ENCODE measurements at regions not wholly inside any gene's neighbourhood (a gene's known extent, or its start where the extent isn't known, plus 50 kb on each side); places are given as distances from the start of the nearest gene placed in this dataset.

DNA sequence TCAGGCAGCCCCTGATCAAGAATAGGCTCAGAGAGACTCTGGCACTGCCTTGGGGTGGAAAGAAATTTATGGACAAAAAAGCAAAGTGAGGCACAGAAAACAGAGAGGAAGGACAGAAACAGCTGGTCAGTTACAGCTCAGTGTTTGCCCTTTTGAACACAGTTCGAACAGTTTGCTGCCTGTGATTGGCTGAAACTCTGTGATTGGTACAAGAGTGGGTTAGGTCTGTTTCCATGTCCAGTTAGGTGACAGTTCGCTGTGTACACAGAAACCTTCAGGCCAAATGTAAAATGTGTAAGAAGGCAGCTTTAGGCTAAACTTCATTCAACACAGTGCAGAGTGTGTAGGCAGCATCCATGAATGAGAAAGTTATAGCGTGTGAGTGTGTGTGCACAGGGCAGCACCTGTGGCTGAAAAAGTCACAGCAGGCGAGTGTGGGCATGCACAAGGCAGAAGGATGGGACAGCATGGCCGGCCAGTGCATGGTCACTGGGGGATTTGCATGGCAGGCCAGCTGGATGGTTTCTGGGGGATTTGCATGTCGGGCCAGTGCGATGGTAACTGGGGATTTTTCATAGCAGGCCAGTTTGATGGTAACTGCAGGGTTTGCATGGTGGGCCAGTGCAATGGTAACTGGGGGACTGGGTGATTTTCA, 75.4 kb upstream of the FRMD1 start:
- no peak for DNase-seq

DNA sequence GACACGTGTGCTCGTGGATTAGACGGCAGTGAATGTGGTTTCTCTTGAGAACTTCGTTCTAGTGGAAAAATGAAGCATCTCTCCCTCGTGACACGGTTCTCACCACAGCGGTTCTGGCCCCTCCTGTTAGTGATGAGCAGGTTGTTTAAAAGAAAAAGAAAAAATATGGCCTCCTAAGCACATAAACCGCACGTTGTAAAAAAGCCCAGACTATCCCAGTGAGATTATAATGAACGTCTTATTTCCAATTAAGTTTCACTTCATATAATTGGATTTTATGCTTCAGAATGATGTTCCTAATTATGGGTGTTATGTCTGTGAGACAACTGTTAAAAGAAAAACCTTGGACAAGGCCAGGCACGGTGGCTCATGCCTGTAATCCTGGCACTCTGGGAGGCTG, 74.5 kb upstream of the FRMD1 start:
- DNase-seq, result no peak

DNA sequence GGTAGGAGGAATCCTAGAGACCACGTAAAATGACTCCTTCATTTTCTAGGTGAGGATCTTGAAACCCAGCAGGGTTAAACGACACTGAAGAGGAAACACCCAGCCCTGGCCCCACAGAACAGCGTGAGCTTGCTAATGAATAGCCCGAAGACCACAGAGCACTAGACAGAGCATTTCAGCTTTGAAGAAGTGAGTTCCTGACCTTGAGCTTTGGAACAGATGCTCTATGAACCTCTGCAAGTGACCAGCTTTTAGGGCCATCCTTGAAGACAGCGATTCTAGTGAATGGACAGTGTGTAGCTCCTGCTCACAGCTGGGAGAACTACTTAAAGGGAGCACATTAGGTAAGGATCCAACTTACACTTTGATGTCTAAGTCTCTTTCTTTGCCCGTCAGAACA, 74.0 kb upstream of the FRMD1 start:
- DNase-seq, result no peak

DNA sequence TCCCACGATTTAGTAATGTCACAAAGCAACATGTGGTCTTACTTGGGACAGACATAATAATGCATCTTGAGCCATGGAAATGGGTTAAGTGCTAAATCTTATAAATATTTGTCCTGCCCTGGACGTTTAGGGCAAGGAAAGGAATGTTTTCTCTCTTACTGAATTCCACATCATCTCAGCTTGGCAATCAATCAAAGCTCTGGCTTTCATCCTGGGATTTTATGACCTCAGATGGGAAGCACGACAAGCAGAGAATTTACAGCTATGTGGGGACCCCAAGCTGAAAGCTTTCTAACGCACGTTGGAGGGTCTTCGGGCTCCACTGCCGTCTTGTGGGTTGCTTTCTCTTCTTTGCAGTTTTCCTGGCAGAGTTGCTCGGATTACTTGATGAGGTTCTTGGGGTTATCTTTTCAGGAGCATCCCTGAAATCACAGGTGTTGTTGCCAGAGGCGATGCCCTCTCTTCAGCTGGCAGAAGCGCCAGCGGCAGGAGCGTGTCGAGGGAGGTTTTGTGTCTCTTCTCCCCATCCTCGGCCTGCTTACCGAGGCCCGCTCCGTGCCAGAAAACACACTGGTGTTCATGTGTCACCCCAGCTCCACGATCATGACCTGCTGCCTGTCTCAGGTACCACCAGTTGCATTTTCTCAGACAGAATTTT, 73.4 kb upstream of the FRMD1 start:
- DNase-seq, result no peak

DNA sequence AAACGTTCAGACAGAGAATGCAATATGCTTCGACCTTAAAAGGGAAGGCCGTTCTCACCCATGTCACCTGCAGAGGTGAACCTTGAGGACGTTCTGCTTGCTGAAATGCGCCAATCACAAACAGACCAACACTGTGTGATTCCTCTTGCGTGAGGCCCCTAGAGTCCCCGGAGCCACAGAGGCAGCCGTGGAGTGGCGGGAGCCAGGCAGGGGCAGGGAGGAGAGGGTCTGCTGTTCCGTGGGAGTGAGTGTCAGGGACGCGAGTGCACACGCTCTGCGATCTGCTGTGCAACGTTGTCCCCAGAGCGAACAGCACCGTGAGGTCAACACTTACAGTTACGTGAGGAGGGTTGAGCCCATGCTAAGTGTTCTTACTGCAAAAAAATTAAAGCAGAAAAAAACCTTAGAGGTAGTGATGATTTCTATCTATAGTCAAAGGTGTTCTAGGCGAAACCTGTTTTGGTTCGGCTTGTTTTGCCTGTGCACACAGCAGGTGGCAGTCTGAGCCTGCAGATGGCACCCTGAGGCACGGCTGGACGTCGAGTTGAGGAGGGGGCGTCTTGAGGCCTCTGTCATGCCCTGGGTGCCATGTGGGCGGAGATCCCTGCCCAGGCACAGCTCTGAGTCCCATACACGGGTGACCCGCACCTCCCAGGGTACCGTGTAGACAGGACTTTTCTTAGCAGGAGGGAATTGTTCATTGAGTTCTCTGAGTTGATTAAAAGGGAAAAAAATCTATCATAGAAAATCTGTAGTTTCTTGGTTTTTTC, 71.7 kb upstream of the FRMD1 start:
- peak; percentile 1 for DNase-seq

DNA sequence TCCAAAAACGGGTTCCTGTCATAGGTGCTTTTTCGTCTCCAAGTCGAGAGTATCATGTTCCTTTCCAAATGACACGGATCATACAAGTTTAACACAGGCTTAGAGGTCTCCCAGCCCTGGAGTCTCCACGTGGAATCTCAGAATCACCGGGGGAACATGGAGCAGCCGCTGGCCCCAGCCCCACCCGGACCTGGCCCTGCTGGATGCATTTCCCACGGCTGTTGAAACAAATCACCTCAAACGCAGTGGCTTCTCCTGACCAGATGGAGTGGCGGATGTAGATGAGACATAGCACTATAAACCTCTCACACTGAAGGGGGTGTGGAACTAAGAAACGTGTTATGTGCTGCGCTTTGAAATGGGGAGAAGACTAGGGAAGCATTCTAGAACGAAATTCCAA, 70.0 kb upstream of the FRMD1 start:
- no peak for DNase-seq

DNA sequence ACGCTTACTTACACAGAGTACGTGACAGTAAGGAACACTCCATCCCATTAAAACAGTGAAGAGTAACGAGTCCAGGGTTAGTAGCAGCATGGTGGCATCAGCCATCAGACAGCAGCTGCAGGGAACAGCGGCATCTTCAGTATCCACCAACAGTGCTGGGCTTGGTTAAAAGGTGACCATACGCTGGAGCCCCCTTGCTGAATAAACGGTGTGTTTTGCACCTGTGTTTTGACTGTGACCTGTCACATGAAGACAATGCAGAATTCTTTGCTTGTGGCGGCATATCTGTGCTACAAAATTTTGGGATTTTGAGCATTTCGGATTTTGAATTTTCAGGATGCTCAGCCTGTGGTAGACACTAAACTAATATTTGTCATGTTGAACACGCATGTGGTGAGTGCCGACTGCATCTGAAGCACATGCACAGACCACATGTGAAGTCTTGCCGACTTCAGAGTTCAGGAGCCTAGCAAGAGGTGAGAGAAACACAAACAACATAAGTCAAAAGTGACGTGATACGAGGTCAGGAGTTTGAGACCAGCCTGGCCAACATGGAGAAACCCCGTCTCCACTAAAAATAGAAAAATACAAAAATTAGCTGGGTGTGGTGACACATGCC, 69.3 kb upstream of the FRMD1 start:
- no peak for DNase-seq

DNA sequence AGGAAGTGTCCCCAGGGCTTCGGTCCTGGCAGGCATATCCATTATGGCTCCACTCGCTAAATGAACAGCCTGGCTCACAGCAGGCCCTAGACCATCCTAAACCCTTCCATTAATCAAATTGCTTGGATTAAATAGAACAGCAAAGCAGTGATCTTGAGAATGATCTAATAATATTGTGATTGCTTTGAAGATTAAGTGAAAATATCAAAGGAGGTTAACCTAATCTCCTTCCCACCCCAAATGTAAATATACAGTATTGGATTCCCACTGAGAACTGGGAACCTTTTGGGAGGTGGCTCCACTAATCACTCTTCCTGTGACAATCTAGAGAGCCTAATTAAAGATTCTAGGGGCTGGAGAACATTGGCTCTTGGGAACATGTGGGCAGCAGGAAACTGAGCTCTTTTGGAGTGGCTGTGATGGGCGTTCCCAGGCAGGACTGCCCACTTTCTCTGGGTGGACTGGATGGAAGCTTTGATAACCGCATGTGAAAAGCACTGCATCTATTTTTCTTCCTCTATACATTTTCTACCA, 68.3 kb upstream of the FRMD1 start:
- DNase-seq, result no peak

DNA sequence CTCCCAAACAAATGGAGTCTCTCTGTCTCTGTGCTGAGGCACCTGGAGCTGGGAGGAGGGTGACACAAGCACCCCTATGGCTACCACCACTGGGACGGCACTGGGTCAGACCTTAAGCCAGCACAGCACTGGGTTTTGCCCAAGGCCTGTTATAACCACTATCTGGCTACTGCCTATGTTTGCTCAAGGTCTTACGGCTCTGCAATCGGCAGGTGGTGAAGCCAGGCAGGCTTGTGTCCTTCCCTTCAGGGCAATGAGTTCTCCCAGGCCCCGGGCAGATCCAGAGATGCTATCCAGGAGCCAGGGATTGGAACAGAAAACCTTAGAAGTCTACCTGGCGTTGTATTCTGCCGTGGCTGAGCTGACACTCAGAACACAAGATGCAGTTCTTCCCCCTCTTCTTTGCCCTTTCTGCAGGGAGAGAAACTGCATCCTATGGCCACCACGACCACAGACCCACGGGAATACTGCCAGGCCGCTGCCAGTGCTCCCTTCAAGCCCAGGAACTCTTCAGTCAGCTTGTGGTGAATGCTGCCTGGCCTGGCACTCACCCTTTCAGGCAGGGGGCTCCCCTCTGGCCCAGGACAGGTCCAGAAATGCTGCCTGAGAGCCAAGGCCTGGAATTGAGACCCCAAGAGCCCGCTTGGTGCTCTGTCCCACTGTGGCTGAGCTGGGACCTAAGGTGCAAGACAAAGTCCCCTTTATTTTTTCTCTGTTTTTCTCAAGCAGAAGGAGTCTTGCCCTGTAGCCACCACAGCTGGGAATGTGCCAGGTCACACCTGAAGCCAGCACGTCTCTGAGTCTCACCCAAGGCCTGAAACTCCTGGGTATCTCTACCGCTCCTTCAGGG, 67.0 kb upstream of the FRMD1 start:
- no peak for DNase-seq

DNA sequence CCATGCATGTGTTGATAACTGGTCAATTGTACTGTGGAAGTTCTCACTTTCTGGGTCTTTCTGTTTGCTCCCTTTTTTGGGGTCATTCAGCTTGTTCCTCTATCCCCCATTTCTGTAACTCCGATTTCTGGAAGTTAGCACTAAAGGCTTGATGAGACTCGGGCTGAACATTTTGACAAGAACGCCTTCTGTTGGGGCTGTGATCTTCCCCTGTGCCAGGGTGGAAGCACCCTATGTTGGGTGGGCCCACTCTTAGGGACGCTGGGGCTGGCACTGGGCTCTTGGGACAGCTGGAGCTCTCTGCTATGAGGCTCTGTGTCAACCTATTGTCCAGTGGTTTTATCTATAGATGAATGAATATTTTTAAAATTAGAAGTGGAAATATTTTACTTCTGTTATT, 60.1 kb upstream of the FRMD1 start:
- no peak for DNase-seq

DNA sequence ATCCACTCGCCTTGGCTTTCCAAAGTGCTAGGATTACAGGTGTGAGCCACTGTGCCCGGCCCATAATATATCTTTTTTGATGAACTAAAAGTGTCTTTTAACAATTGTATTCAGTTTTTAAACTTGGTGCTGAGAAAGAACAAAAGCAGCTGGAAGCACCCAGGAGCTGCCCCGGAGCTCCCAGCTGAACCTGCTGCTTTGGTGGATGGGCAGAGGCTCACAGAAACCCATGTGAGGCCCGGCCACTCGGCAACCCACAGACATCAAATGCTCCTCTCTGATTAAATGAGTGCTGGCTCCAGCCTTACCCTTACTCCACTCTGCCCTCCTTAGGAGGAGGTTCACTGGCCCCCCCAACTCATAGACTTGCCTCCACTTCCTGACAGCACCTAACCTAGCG, 59.4 kb upstream of the FRMD1 start:
- DNase-seq, result no peak

DNA sequence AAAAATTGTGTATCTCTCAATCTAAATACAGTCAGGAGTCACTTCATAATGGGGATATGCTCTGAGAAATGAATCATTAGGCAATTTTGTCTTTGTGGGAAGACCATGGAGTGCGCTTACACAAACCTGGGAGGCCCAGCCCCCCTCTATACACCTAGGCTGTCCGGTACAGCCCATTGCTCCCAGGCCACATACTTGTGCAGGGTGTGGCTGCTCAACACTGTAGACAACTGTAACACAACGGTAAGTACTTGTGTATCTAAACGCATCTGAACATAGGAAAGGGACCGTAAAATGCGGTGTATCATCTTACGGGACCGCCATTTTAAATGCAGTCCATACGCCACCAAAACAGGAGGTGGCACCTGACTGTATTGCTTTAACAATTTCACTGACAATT, 58.0 kb upstream of the FRMD1 start:
- no peak for DNase-seq

DNA sequence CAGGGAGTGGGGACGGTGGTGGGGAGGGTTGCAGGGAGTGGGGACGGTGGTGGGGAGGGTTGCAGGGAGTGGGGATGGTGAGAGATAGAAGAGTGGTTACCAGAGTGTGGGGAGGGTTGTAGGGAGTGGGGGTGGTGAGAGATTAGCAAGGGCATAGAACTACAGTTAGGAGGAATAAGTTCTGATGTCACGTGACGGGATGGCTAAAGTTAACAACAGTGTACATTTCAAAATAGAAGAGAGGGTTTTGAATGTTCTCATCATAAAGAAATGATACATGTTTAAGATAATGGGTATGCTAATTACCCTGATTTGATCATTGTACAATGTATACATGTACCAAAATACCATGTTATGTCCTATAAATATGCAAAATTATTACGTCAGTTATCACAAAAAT, 57.6 kb upstream of the FRMD1 start:
- DNase-seq, result no peak

DNA sequence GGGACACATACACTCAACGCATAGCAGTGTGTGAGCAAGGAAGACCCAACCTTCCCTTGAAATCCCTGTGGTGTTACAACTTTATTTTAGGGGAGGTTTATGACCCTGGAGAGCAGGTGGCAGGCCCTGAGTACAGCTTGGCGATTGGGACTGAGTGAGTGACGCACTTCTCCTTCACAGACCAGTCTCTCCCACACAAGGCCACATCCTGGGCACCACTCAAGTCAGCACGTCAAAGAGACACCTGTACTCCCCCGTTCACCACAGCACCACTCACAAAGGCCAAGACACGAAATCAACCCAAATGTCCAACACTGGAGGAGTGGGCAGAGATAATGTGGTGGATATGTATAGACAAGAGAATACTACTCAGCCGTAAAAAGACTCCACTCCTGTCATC, 57.0 kb upstream of the FRMD1 start:
- DNase-seq, result no peak

DNA sequence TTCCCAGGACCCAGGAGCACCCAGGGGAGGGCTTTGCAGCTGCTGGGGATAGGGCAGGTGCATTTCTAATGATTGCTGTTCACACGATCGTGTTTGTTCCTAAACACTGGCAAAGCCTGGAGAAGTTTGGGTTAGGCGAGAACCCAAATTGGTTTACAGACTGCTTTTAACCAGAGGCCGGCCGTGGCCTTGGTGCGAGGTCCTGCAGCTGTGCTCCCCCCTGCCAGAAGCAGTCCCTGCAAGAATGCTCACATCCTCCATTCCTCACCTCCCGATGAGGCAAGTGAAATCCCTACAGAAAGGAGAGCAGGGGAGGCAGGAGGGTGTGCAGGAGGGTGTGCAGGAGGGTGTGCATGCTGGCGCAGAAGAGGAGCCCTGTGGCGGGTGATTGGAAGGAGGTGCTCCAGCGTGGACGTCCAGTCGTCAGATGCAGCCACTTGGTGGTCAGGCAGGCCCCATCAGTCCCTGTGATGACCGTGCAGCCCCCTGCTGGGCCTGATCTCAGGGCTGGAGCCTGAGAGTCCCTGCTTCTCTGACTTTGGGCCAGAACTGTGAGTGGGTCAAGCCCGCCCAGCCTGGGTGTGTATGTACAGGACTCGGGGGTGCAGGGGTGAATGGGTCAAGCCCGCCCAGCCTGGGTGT, 55.7 kb upstream of the FRMD1 start:
- DNase-seq, result no peak

DNA sequence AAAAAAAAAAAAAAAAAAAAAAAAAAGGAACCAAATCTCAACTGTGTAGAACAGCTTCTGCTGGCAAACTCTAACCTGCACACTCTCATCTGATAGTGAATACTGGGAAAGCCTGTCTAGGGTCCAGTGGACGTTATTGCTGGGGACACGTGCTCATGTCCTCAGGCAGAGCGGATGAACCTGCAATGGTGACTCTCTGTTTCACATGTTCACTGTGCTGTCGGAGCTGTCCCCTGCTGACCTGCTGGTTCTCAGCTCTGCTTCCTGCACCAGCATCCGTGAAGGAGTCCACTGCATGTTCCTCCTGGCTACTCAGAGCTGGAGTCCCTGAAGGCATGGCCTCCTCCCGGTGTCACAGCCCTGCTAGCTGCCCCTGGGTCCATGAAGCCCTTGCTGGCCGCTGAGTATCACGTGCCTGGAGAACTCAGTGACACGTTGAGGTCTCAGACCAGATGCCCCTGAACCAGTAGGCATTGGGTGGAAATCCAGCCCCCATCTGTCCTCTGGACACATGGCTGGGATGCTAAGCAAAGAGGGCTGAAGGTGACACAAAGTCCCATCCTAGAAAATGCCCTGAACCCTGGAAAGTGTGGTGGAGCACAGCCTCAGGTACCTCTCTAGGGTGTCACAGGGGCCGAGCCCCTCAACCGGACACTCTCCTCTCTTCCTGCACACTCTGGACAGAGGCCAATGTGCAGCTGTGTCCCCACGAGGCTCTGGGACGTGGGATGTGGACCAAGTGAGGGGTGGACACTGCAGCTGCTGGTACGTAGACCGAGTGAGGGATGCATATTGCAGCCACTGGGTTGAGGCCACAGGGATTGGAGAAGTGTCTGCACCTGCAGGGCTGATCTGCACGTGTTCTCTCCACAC, 54.9 kb upstream of the FRMD1 start:
- DNase-seq, result no peak

DNA sequence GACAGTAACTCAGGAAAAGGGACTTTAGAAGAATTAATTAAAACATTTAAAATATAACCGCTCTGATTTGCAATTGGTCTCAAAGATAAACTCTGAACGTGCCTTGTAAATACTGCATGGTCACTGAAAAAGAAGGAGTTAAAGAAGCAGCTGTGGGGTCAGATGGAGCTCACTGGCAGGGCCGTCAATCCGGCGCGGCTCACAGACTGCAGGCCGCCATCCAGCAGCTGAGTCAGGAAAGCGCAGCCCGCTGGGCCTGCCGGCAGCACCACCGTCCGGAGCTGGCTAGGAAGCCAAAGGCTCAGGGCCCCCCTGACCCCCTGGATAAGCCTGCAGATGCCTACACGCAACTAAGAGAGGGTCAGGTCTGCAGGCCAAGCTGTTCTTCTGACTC, 54.2 kb upstream of the FRMD1 start:
- DNase-seq, result peak; percentile 75

DNA sequence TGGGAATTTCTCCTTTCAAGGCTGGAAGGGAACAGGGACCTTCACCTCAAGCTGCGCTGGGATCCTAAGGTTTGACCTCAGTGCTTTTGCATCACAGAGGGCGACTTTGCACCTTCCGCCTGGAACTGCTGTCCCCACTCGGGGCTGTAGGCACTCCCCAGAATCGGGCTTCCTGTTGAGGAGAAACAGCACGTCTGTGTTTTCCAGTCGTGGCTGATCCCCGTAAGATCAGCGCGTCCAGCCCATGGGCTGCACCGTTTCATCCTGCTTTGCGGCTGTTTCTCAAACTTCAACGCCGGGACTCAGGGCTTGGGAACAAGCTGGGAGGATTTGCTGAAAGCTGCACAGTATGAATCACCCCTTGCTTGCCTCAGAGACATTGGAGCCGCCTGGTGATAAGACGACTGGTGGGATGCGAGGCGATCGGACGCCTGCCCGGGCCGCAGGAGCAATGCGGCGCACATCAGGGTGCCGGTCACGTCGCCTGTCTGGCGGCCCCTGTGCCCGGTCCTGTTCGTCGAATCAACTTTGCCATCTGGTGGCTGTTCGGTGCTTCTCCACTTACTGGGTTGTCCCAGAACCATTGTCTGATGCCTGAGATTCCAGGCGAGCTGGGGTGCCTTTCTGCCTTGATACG, 53.6 kb upstream of the FRMD1 start:
- peak; percentile 81 for DNase-seq

DNA sequence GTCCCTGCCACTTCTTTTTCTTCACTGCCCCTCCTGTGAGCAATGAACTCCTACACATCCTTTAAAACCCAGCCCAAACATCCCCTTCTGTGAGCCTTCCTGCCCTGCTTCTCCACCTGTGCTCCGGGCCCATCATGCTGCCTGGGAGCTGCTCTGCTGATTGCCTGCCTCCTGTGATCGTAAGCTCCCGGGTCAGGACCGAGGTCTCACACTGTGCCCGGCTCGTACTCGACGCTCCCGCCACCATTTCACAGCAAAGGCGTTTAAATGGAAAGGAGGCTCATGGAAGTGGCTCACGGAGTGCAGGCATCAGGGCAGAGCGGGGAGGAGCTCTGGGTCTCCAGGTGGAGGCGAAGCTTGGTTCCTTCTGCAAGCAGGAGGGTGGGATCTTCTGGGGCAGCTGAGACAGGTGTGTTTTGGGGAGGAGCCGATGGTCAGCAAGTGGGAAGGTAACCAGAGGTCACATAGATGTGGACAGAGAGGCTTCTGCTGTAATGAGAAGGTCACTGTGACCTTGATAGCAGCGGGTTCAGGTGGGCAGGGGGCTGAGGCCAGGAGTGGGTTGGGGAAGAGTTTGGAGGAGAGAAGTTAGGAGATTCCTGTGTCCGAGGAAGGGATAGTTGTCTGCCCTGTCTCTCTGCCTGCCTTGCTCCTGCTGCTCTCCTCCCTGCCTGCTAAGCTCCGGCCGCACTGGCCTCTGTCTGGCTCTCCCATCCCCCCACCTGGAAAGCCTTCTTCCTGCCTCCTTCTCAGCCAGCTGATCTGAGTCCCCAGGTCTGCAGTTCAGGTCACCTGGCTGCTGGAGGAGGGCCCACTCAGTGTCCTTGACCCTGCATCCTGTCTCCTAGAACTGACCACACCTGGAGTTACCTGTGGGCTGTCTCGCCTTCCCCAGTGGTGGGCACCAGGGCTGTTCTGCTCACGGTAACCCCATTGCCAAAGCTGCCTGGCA, 52.7 kb upstream of the FRMD1 start:
- DNase-seq, result no peak
